Erythroblast (primary cell): ENCODE measurements at regions not wholly inside any gene's neighbourhood (a gene's known extent, or its start where the extent isn't known, plus 50 kb on each side); places are given as distances from the start of the nearest gene placed in this dataset.

Experiments
- GATA1 ChIP-seq: IDR thresholded peaks from 2 replicates; pipeline ENCODE4 v1.6.1; 2011; ENCODE audit warnings: low read depth, mild to moderate bottlenecking, control low read depth, low read length, moderate library complexity
- POLR2A ChIP-seq: IDR thresholded peaks from 2 replicates; pipeline ENCODE4 v1.6.1; 2011; ENCODE audit warnings: mild to moderate bottlenecking, low read length

- TF ChIP-seq POLR2A: no peak
- TF ChIP-seq GATA1: no peak
Observed at GRCh38 chr11:128271401-128271800, 316.0 kb downstream of the ETS1 start.
